SU-DHL-6 (cell line): ENCODE measurements at regions not wholly inside any gene's neighbourhood (a gene's known extent, or its start where the extent isn't known, plus 50 kb on each side); places are given as distances from the start of the nearest gene placed in this dataset.

Experiments
- H2AFZ ChIP-seq: fragments of 200-600 bp; sonication (generic); 2 replicates; pipeline ENCODE4 v1.6.1; 2014; ENCODE audit warnings: low read depth, mild to moderate bottlenecking, moderate library complexity, mixed read lengths, antibody characterized with exemption, low read length; ENCODE audit not compliant: severe bottlenecking
- H3F3A ChIP-seq: fragments of 200-600 bp; shearing (Covaris generic); 2 replicates; pipeline ENCODE4 v1.6.0; 2016; ENCODE audit warnings: antibody characterized with exemption, mild to moderate bottlenecking; ENCODE audit not compliant: insufficient read depth
- H3K27ac ChIP-seq: fragments of 200-600 bp; sonication (generic); 2 replicates; pipeline ENCODE4 v1.5.1; 2016; ENCODE audit warnings: low read depth, mild to moderate bottlenecking, low read length, moderate library complexity, mixed read lengths
- H3K27me3 ChIP-seq: fragments of 200-600 bp; sonication (generic), shearing (Covaris generic); 2 replicates; pipeline ENCODE4 v1.6.0; 2014; ENCODE audit warnings: mild to moderate bottlenecking, low read length
- H3K36me3 ChIP-seq: fragments of 200-600 bp; sonication (generic); 2 replicates; pipeline ENCODE4 v1.6.1; 2014; ENCODE audit warnings: mild to moderate bottlenecking, low read length, mixed read lengths
- H3K4me2 ChIP-seq: fragments of 300-600, 200-600 bp; shearing (Covaris generic), sonication (generic); 2 replicates; pipeline ENCODE4 v1.6.0; 2014; ENCODE audit warnings: low read length, low read depth, mild to moderate bottlenecking; ENCODE audit not compliant: poor library complexity, severe bottlenecking
- H3K4me3 ChIP-seq: fragments of 200-600 bp; sonication (generic); 2 replicates; pipeline ENCODE4 v1.5.1; 2014; ENCODE audit warnings: antibody characterized with exemption, low read length, mild to moderate bottlenecking, mixed read lengths; ENCODE audit not compliant: insufficient read depth, poor library complexity, severe bottlenecking
- H3K79me2 ChIP-seq: fragments of 200-600 bp; sonication (generic); 2 replicates; pipeline ENCODE4 v1.6.1; 2014; ENCODE audit warnings: mild to moderate bottlenecking, low read length, moderate library complexity; ENCODE audit not compliant: insufficient read depth
- H3K9ac ChIP-seq: fragments of 200-600 bp; sonication (generic); 2 replicates; pipeline ENCODE4 v1.7.0; 2014; ENCODE audit warnings: mild to moderate bottlenecking, low read length
- H3K9me2 ChIP-seq: fragments of 200-600 bp; sonication (generic); replicated peaks from 2 replicates; pipeline ENCODE4 v1.6.1; 2014; ENCODE audit warnings: low read length; ENCODE audit not compliant: insufficient read depth
- H3K9me3 ChIP-seq: fragments of 200-600 bp; sonication (generic); 2 replicates; pipeline ENCODE4 v1.6.1; 2014; ENCODE audit warnings: low read length, mixed read lengths; ENCODE audit not compliant: insufficient read depth
- H4K20me1 ChIP-seq: fragments of 200-600 bp; sonication (generic); 2 replicates; pipeline ENCODE4 v1.6.1; 2014; ENCODE audit warnings: low read depth, mild to moderate bottlenecking, antibody characterized with exemption, low read length, moderate library complexity, mixed read lengths
- CTCF ChIP-seq: fragments of 200-600 bp; sonication (generic); IDR thresholded peaks from one replicate; pipeline ENCODE4 v1.5.1; 2017; ENCODE audit warnings: antibody characterized with exemption, mild to moderate bottlenecking, low read length, moderate library complexity; ENCODE audit not compliant: insufficient read depth, poor library complexity, severe bottlenecking
- EZH2phosphoT487 ChIP-seq: fragments of 200-600 bp; sonication (generic), shearing (Covaris generic); conservative IDR thresholded peaks from 2 replicates; pipeline ENCODE4 v1.6.1; 2018; ENCODE audit warnings: mild to moderate bottlenecking, antibody characterized with exemption, low read length, moderate library complexity, mixed read lengths

- Histone ChIP-seq H3K9me2 (no peaks in the 10 kb centered on the region), H4K20me1 (no peaks in the 10 kb centered on the region)
These were observed 300.9 kb upstream of the SLC8A1 start for GRCh38 chr2:40752796-40753195.

GRCh38 chr2:40754912-40755311 is 303.0 kb upstream of the SLC8A1 start:
- Histone ChIP-seq H3K4me2 (no peak overlapping the region), H3K27me3 (no peaks in the 10 kb centered on the region), H3F3A (no peaks in the 10 kb centered on the region), H3K9me2 (no peaks in the 10 kb centered on the region), H2AFZ (no peak overlapping the region), H3K9me3 (no peaks in the 10 kb centered on the region), H3K27ac (no peak overlapping the region), H3K79me2 (no peaks in the 10 kb centered on the region), H3K4me3 (no peak overlapping the region), H3K9ac (no peak overlapping the region), H3K36me3 (no peaks in the 10 kb centered on the region), H4K20me1 (no peaks in the 10 kb centered on the region)
- TF ChIP-seq EZH2phosphoT487 = no peak
- no peak for TF ChIP-seq CTCF

More at GRCh38 chr2:40752796-40753195, 300.9 kb upstream of the SLC8A1 start:
- TF ChIP-seq CTCF = no peak
- no peak for TF ChIP-seq EZH2phosphoT487
- no peaks in the 10 kb centered on the region for H3F3A ChIP-seq
- no peaks in the 10 kb centered on the region for H3K27me3 ChIP-seq
- H2AFZ ChIP-seq = no peak overlapping the region
- H3K36me3 ChIP-seq = no peaks in the 10 kb centered on the region
- no peak overlapping the region for H3K9ac ChIP-seq
- no peaks in the 10 kb centered on the region for H3K9me3 ChIP-seq
- no peak overlapping the region for H3K4me3 ChIP-seq
- H3K79me2 ChIP-seq = no peaks in the 10 kb centered on the region
- no peak overlapping the region for H3K4me2 ChIP-seq
- H3K27ac ChIP-seq = no peak overlapping the region

- Histone ChIP-seq H3F3A (no peaks in the 10 kb centered on the region), H3K4me3 (no peak overlapping the region), H3K27ac (no peak overlapping the region), H3K4me2 (no peak overlapping the region), H3K9ac (no peak overlapping the region), H3K9me3 (no peaks in the 10 kb centered on the region), H2AFZ (no peak overlapping the region), H4K20me1 (no peaks in the 10 kb centered on the region), H3K36me3 (no peaks in the 10 kb centered on the region), H3K27me3 (no peaks in the 10 kb centered on the region), H3K79me2 (no peaks in the 10 kb centered on the region), H3K9me2 (no peaks in the 10 kb centered on the region)
- TF ChIP-seq EZH2phosphoT487 = no peak
- TF ChIP-seq CTCF = no peak
These were observed 306.7 kb upstream of the SLC8A1 start for GRCh38 chr2:40758401-40759155.
